BJ (cell line): ENCODE measurements at regions not wholly inside any gene's neighbourhood (a gene's known extent, or its start where the extent isn't known, plus 50 kb on each side); places are given as distances from the start of the nearest gene placed in this dataset.
"Not testable (repeated sequence)": the region's sequence is repeated elsewhere in the genome, so short reads cannot be mapped to it uniquely, and the experiment has no call there.

Experiments used
- CTCF ChIA-PET: fragments of 350-600 bp; formaldehyde crosslinking; extraction: SDS; loops from one replicate; lab custom pipeline; 2021; ENCODE audit warnings: antibody characterized with exemption, inconsistent platforms; lab: Yijun Ruan, JAX
- POLR2A ChIA-PET: fragments of 300-600 bp; sonication (Branson Sonifier 250); formaldehyde crosslinking; extraction: SDS; loops from one replicate; lab custom pipeline; 2021; ENCODE audit warnings: antibody characterized with exemption; lab: Charles Lee
- DNase-seq: peaks from one replicate; pipeline ENCODE4 v3.0.0-alpha.2; 2011; ENCODE audit warnings: low read depth
- H3K27me3 ChIP-seq: 2 replicates; pipeline ENCODE4 v1.6.0; 2011; ENCODE audit warnings: low read length; ENCODE audit not compliant: control insufficient read depth, insufficient read depth
- H3K36me3 ChIP-seq: 2 replicates; pipeline ENCODE4 v1.5.1; 2011; ENCODE audit warnings: low read length; ENCODE audit not compliant: control insufficient read depth, insufficient read depth
- H3K4me3 ChIP-seq: 2 replicates; pipeline ENCODE4 v1.5.1; 2011; ENCODE audit warnings: low read depth, mild to moderate bottlenecking, control low read depth, low read length
- CTCF ChIP-seq: IDR thresholded peaks from 2 replicates; pipeline ENCODE4 v1.5.1; 2011; ENCODE audit warnings: low read depth, mild to moderate bottlenecking, control low read depth, inconsistent platforms, low read length, moderate library complexity; ENCODE audit not compliant: insufficient read depth

- ChIA-PET CTCF (no interaction called here), POLR2A (no interaction called here)
- Histone ChIP-seq H3K36me3 (no peaks in the 10 kb centered on the region), H3K27me3 (no peaks in the 10 kb centered on the region), H3K4me3 (no peak overlapping the region)
- no peak for DNase-seq
- no peak for TF ChIP-seq CTCF
These were observed 183.2 kb upstream of the PTPRZ1 start for GRCh38 chr7:121689749-121690148.

- H3K4me3 ChIP-seq: no peak overlapping the region
- TF ChIP-seq CTCF: no peak
- CTCF ChIA-PET: no interaction called here
- no peaks in the 10 kb centered on the region for H3K27me3 ChIP-seq
- POLR2A ChIA-PET: no interaction called here
- no peak for DNase-seq
- no peaks in the 10 kb centered on the region for H3K36me3 ChIP-seq
These were observed 191.3 kb upstream of the PTPRZ1 start for GRCh38 chr7:121681700-121682099.

GRCh38 chr7:121676168-121676567 is 196.8 kb upstream of the PTPRZ1 start:
- Histone ChIP-seq H3K36me3 (no peaks in the 10 kb centered on the region), H3K4me3 (no peak overlapping the region), H3K27me3 (no peaks in the 10 kb centered on the region)
- CTCF ChIA-PET: no interaction called here
- DNase-seq: no peak
- POLR2A ChIA-PET: no interaction called here
- no peak for TF ChIP-seq CTCF

GRCh38 chr7:121674455-121674854 is 198.5 kb upstream of the PTPRZ1 start:
- H3K36me3 ChIP-seq, H3K4me3 ChIP-seq, POLR2A ChIA-PET, H3K27me3 ChIP-seq, DNase-seq, CTCF ChIA-PET: not testable (repeated sequence)

GRCh38 chr7:121669144-121669543 is 203.8 kb upstream of the PTPRZ1 start:
- no peak for DNase-seq
- H3K36me3 ChIP-seq: no peaks in the 10 kb centered on the region
- CTCF ChIA-PET: no interaction called here
- no peak for TF ChIP-seq CTCF
- no peak overlapping the region for H3K4me3 ChIP-seq
- H3K27me3 ChIP-seq: no peaks in the 10 kb centered on the region
- POLR2A ChIA-PET: no interaction called here

GRCh38 chr7:121666306-121666705 is 206.7 kb upstream of the PTPRZ1 start:
- CTCF ChIA-PET: no interaction called here
- no peak for TF ChIP-seq CTCF
- no peak for DNase-seq

More at GRCh38 chr7:121666306-121666705, 206.7 kb upstream of the PTPRZ1 start:
- Histone ChIP-seq H3K27me3 (no peaks in the 10 kb centered on the region), H3K36me3 (no peaks in the 10 kb centered on the region), H3K4me3 (no peak overlapping the region)
- POLR2A ChIA-PET: no interaction called here
